ENCODE measurements at regions not wholly inside any gene's neighbourhood (a gene's known extent, or its start where the extent isn't known, plus 50 kb on each side); places are given as distances from the start of the nearest gene placed in this dataset.

DNA sequence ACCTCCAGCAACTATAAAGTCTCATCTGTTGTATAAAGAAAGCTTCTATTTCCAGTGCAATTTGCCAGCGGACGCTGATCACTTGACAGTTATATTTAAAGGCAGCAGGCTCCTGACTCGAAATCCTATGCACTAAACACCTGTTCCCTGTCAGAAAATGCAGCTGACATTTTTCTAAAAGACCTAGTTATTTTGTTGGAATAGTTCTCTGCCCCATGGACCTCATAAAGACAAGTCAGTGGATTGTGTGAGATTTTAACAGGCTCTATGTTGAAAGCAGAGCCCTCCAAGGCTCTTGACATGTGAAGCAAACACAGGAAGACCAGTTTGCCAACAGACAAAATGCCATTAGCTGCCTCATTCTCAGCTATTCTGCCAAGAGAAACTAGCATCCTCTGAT is 304.7 kb upstream of the KLF12 start:
- TF ChIP-seq, protein P1, sequence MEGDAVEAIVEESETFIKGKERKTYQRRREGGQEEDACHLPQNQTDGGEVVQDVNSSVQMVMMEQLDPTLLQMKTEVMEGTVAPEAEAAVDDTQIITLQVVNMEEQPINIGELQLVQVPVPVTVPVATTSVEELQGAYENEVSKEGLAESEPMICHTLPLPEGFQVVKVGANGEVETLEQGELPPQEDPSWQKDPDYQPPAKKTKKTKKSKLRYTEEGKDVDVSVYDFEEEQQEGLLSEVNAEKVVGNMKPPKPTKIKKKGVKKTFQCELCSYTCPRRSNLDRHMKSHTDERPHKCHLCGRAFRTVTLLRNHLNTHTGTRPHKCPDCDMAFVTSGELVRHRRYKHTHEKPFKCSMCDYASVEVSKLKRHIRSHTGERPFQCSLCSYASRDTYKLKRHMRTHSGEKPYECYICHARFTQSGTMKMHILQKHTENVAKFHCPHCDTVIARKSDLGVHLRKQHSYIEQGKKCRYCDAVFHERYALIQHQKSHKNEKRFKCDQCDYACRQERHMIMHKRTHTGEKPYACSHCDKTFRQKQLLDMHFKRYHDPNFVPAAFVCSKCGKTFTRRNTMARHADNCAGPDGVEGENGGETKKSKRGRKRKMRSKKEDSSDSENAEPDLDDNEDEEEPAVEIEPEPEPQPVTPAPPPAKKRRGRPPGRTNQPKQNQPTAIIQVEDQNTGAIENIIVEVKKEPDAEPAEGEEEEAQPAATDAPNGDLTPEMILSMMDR (IDR thresholded peaks at IDR 0.05; ENCODE audit: insufficient read depth, low read length), result no peak
- no peak overlapping the region for H3K4me3 ChIP-seq (ENCODE audit: low read depth, low read length)
- peak; percentile 32 for DNase-seq (ENCODE audit: low read depth)

GRCh38 chr13:74434782-74435181 is 300.6 kb upstream of the KLF12 start:
- no peak overlapping the region for H3K4me3 ChIP-seq (ENCODE audit: low read depth, low read length)
- DNase-seq (ENCODE audit: low read depth), result no peak
- TF ChIP-seq, protein P1 (IDR thresholded peaks at IDR 0.05; ENCODE audit: insufficient read depth, low read length), result no peak

GRCh38 chr13:74424455-74424854 is 290.3 kb upstream of the KLF12 start:
- TF ChIP-seq, protein P1 (IDR thresholded peaks at IDR 0.05; ENCODE audit: insufficient read depth, low read length), result no peak
- DNase-seq (ENCODE audit: low read depth), result no peak
- H3K4me3 ChIP-seq (ENCODE audit: low read depth, low read length), result no peak overlapping the region

- H3K4me3 ChIP-seq (ENCODE audit: low read depth, low read length), result no peak overlapping the region
- DNase-seq (ENCODE audit: low read depth), result no peak
- TF ChIP-seq, protein P1 (IDR thresholded peaks at IDR 0.05; ENCODE audit: insufficient read depth, low read length), result no peak
Measured at GRCh38 chr13:74423434-74423833, 289.2 kb upstream of the KLF12 start.

- H3K4me3 ChIP-seq (ENCODE audit: low read depth, low read length), result no peak overlapping the region
- no peak for DNase-seq (ENCODE audit: low read depth)
- TF ChIP-seq, protein P1 (IDR thresholded peaks at IDR 0.05; ENCODE audit: insufficient read depth, low read length), result no peak
Measured at GRCh38 chr13:74414458-74414857, 280.3 kb upstream of the KLF12 start.

GRCh38 chr13:74413482-74413881 is 279.3 kb upstream of the KLF12 start:
- DNase-seq (ENCODE audit: low read depth), result no peak
- TF ChIP-seq, protein P1 (IDR thresholded peaks at IDR 0.05; ENCODE audit: insufficient read depth, low read length), result no peak
- no peak overlapping the region for H3K4me3 ChIP-seq (ENCODE audit: low read depth, low read length)

DNA sequence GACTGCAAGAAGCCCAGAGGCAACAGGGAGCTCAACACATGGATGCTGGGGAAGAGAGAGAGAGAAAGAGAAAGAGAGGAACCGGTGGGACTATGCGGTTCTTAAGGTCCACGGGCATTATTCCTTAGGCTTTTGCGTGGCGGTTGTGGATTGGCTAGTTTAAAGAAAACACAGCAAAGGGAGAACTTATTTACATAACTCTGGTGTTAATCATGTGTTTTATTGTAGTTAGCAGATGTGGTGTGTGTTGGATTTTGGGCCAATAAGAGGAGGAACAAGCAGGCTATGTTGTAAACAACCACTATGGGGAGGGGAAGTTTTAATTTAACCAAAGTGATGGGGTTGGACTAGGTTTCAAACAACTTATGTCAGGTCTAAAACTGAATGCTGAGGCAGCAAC is 275.3 kb upstream of the KLF12 start:
- no peak for DNase-seq (ENCODE audit: low read depth)
- TF ChIP-seq, protein P1 (IDR thresholded peaks at IDR 0.05; ENCODE audit: insufficient read depth, low read length), result no peak
- no peak overlapping the region for H3K4me3 ChIP-seq (ENCODE audit: low read depth, low read length)
